HG03025 (cell line): ENCODE measurements at regions not wholly inside any gene's neighbourhood (a gene's known extent, or its start where the extent isn't known, plus 50 kb on each side); places are given as distances from the start of the nearest gene placed in this dataset.

ENCODE experiments used
- ATAC-seq: cut with Tn5 transposase; IDR thresholded peaks from one replicate; pipeline ENCODE4 v1.9.1; 2021; ENCODE audit warnings: mild to moderate bottlenecking, moderate library complexity; ENCODE audit not compliant: unreplicated experiment, low FRiP score

GRCh38 chr13:105997581-105998550, 537.6 kb downstream of the EFNB2 start:
- ATAC-seq = no peak

- ATAC-seq = no peak
Measured at GRCh38 chr13:105996391-105997025, 539.0 kb downstream of the EFNB2 start.

GRCh38 chr13:105994340-105994739, 541.1 kb downstream of the EFNB2 start:
- no peak for ATAC-seq

GRCh38 chr13:105991622-105992277, 543.7 kb downstream of the EFNB2 start:
- ATAC-seq = no peak

GRCh38 chr13:105991131-105991530, 544.3 kb downstream of the EFNB2 start:
- no peak for ATAC-seq

GRCh38 chr13:105990256-105990958, 545.1 kb downstream of the EFNB2 start:
- no peak for ATAC-seq

- no peak for ATAC-seq
Measured at GRCh38 chr13:105984646-105985045, 550.8 kb downstream of the EFNB2 start.

- ATAC-seq = no peak
Measured at GRCh38 chr13:105984236-105984635, 551.2 kb downstream of the EFNB2 start.

GRCh38 chr13:105982219-105982930, 553.1 kb downstream of the EFNB2 start:
- no peak for ATAC-seq

GRCh38 chr13:105979131-105980011, 556.1 kb downstream of the EFNB2 start:
- no peak for ATAC-seq

- no peak for ATAC-seq
Measured at GRCh38 chr13:105974380-105974779, 561.1 kb downstream of the EFNB2 start.

GRCh38 chr13:105972811-105973590, 562.5 kb downstream of the EFNB2 start:
- ATAC-seq = no peak

- ATAC-seq = no peak
Measured at GRCh38 chr13:105972306-105972721, 563.1 kb downstream of the EFNB2 start.

GRCh38 chr13:105971738-105972137, 563.7 kb downstream of the EFNB2 start:
- no peak for ATAC-seq

GRCh38 chr13:105971312-105971711, 564.1 kb downstream of the EFNB2 start:
- no peak for ATAC-seq

GRCh38 chr13:105969761-105970160, 565.7 kb downstream of the EFNB2 start:
- no peak for ATAC-seq

GRCh38 chr13:105965910-105966309, 569.6 kb downstream of the EFNB2 start:
- no peak for ATAC-seq

GRCh38 chr13:105962080-105962479, 573.4 kb downstream of the EFNB2 start:
- ATAC-seq = no peak
